IMR-90 (cell line): ENCODE measurements at regions not wholly inside any gene's neighbourhood (a gene's known extent, or its start where the extent isn't known, plus 50 kb on each side); places are given as distances from the start of the nearest gene placed in this dataset.

ENCODE experiments used
- MAFK ChIP-seq: IDR thresholded peaks from 2 replicates; pipeline ENCODE4 v1.6.1; 2012; ENCODE audit warnings: low read depth, low read length, improper control_type of control experiment
- MAZ ChIP-seq: IDR thresholded peaks from 2 replicates; pipeline ENCODE4 v1.6.1; 2012; ENCODE audit warnings: low read depth, mild to moderate bottlenecking, low read length, improper control_type of control experiment, moderate library complexity, borderline replicate concordance
- NFE2L2 ChIP-seq: fragments of 150-350 bp; IDR thresholded peaks from 2 replicates; pipeline ENCODE4 v1.6.1; 2016; ENCODE audit warnings: low read depth, mild to moderate bottlenecking, low read length
- POLR2A ChIP-seq: IDR thresholded peaks from 2 replicates; pipeline ENCODE4 v1.6.1; 2012; ENCODE audit warnings: mild to moderate bottlenecking, low read depth, low read length
- RAD21 ChIP-seq: IDR thresholded peaks from 2 replicates; pipeline ENCODE4 v1.6.1; 2012; ENCODE audit warnings: low read length, improper control_type of control experiment
- RFX5 ChIP-seq: IDR thresholded peaks from 2 replicates; pipeline ENCODE4 v1.8.0; 2012; ENCODE audit warnings: low read depth, mild to moderate bottlenecking, low read length, moderate library complexity
- SMC3 ChIP-seq: fragments of 150-350 bp; IDR thresholded peaks from 2 replicates; pipeline ENCODE4 v1.6.1; 2016; ENCODE audit warnings: low read depth, mild to moderate bottlenecking, antibody characterized with exemption, low read length, moderate library complexity
- TF ChIP-seq, protein P1 (sequence below): conservative IDR thresholded peaks from 2 replicates; pipeline ENCODE4 v1.5.1; 2012; ENCODE audit warnings: mild to moderate bottlenecking, low read depth, low read length, improper control_type of control experiment
- TF ChIP-seq, protein P2 (sequence below): fragments of 150-350 bp; IDR thresholded peaks from 2 replicates; pipeline ENCODE4 v1.6.1; 2017; ENCODE audit warnings: mild to moderate bottlenecking, antibody characterized with exemption, low read length, low read depth

DNA sequence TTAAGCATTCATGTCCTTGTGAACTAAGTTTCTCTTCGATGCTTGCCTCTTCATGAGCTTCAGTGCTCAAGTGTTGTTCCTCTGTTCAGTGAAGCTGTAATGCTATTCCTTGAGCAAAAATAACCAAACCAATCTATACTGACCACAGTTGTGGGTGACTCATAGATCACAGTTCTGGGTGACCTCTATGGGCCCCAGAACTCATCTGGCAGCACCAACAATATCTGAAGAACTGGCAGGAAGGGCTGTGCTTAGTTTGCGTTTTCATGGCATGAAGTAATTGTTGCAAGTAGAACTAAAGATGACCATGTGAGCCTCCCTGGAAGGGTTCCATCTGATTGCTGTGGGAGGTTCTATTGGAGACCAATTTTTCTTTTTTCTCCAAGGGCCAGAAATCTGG lies 106.2 kb downstream of the CCNG2 start:
- TF ChIP-seq MAZ (no peak), RFX5 (no peak), POLR2A (no peak), RAD21 (no peak), NFE2L2 (no peak), MAFK (no peak), SMC3 (no peak)
- TF ChIP-seq, protein P1, sequence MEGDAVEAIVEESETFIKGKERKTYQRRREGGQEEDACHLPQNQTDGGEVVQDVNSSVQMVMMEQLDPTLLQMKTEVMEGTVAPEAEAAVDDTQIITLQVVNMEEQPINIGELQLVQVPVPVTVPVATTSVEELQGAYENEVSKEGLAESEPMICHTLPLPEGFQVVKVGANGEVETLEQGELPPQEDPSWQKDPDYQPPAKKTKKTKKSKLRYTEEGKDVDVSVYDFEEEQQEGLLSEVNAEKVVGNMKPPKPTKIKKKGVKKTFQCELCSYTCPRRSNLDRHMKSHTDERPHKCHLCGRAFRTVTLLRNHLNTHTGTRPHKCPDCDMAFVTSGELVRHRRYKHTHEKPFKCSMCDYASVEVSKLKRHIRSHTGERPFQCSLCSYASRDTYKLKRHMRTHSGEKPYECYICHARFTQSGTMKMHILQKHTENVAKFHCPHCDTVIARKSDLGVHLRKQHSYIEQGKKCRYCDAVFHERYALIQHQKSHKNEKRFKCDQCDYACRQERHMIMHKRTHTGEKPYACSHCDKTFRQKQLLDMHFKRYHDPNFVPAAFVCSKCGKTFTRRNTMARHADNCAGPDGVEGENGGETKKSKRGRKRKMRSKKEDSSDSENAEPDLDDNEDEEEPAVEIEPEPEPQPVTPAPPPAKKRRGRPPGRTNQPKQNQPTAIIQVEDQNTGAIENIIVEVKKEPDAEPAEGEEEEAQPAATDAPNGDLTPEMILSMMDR = no peak
- TF ChIP-seq, protein P2, sequence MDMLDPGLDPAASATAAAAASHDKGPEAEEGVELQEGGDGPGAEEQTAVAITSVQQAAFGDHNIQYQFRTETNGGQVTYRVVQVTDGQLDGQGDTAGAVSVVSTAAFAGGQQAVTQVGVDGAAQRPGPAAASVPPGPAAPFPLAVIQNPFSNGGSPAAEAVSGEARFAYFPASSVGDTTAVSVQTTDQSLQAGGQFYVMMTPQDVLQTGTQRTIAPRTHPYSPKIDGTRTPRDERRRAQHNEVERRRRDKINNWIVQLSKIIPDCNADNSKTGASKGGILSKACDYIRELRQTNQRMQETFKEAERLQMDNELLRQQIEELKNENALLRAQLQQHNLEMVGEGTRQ = no peak
